ENCODE measurements at regions not wholly inside any gene's neighbourhood (a gene's known extent, or its start where the extent isn't known, plus 50 kb on each side); places are given as distances from the start of the nearest gene placed in this dataset.
"Not testable (repeated sequence)": the region's sequence is repeated elsewhere in the genome, so short reads cannot be mapped to it uniquely, and the experiment has no call there.

- DNase-seq: no peak
These were observed 440.2 kb upstream of the MKI67 start for GRCh38 chr10:128566361-128566968.

DNA sequence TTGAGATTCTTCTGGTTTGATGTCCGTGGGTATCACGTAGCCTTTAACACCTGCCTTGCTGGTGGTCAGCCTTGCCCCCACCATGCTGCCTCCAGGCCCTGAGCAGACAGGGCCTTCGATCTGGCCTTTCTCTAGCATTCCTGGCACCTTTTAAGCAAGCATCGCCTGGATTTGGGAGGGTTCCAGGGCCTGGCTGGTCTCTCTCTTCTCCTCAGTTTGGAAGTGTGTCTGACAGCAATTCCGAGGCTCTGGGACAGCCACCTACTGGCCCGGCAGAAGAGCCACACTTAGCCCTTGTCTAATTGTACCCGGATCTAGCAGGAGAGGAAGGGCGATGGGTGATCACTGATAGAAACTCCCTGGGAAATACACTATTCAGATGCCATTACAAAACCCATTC lies 441.3 kb upstream of the MKI67 start:
- no peak for DNase-seq

GRCh38 chr10:128568041-128568440 lies 441.8 kb upstream of the MKI67 start:
- DNase-seq: no peak

DNA sequence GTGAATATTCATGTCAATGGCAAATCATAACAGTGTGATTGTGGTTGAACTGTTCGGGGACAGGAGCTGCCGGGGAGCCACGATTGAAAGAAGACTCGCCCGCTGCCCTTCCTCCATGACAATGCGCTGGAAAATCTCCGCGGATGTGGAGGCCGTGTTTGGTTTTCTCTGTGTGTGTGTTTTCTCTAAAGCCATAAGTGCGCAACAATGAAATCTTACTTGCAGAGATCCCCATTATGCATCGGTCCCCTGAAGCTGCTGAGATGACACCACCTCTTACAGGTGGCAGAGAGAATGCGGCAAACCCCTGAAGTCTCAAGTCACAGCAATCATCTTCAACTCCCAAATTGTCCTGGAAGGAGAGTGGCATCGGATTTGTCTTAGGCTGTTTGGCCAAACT lies 442.3 kb upstream of the MKI67 start:
- DNase-seq: no peak

DNA sequence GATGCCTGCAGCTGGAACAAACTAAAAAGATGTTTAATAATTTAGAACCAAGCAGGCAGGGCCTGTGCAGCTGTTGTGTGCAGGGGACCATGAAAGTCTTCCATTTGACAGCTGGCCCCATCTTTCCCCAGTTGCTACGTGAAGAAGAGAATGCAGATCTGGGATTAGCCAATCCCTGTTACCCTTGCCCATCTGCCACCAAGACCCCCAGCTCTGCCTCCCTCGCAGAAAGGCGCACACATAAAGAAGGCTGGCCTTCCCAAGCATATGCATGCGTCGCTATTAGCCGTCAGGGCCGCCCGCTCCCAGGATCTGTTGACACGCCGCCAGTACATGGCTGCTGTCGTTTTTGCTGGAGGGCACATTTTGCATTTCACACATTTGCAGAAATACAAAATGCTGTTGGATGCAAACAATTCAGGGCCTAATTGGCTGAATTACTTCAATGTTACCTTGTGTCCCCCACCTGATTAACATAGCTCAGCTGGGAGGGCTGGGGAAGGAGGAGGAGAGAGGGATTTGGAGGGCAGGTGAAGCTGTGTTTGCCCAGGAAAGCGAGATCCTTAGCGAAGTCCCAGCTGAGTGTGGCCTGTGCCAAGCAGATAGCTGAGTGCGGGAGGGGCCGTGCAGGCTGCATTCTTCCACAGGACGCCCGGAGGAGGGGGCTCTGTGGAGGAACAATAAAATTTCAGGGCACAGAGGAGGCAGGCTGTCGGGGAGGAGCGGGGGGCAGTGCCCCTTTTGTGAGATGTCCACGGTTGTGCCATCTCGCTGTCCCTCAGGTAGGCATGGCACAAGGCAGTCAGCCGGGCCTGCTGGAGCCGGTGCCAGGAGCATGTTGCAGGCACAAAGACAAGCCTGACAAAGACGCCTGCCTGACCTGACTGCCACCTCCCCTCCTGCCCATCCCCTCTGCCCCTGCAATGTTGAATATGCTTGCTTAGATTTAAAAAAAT lies 443.0 kb upstream of the MKI67 start:
- DNase-seq: no peak

GRCh38 chr10:128570319-128570995 lies 444.2 kb upstream of the MKI67 start:
- DNase-seq: no peak

- DNase-seq: no peak
These were observed 444.8 kb upstream of the MKI67 start for GRCh38 chr10:128571071-128571470.

- no peak for DNase-seq
These were observed 445.5 kb upstream of the MKI67 start for GRCh38 chr10:128571745-128572144.

GRCh38 chr10:128572696-128573095 lies 446.5 kb upstream of the MKI67 start:
- no peak for DNase-seq

GRCh38 chr10:128573281-128573845 lies 447.1 kb upstream of the MKI67 start:
- DNase-seq: no peak

DNA sequence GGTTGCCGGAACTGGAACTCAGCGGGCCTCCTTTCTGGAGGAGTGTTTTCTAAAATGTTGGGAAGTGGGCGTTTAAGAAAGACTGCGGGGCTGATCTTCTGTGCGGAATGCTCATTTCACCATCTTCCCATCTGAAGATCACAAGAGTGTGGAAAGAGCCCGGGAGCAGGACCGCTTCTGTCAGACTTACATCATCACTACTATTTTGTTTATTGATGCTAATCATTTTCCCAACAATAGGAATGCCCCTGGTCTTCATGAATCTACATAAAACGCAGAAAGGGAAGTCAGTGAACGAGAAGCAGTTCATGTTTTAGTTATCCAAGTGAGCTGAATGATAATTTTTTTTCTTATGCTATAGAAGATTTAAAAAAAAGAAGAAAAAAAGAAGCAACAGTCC lies 447.8 kb upstream of the MKI67 start:
- DNase-seq: no peak

DNA sequence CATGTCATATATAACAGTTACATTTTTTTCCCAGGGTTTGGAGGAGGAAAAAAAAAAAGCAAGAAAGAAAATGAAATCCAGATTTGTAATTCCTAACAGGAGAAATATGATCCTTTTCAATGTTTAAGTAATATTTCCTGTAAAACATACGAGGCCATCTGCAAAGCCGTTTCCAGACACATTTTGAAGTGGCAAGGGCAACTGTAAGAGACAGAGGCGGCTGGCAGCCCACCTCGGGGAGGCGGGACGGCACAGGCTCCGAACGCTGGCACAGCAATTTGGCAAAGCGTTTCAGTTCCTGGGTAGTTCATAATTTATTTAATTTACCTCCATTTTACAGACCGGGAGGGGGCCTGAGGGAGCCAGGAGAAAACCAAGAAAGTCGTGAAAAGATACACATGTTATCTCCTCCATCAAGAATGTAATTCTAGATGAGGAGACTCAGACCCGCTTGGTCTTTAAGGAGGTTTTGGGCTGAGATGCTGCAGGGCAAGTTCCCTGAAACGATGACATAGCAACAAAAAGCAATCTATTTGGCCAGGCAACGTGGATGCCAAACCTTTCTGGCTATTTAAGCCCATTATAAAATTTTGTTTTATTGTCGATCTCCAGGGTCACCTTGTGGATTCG lies 448.5 kb upstream of the MKI67 start:
- DNase-seq: no peak

DNA sequence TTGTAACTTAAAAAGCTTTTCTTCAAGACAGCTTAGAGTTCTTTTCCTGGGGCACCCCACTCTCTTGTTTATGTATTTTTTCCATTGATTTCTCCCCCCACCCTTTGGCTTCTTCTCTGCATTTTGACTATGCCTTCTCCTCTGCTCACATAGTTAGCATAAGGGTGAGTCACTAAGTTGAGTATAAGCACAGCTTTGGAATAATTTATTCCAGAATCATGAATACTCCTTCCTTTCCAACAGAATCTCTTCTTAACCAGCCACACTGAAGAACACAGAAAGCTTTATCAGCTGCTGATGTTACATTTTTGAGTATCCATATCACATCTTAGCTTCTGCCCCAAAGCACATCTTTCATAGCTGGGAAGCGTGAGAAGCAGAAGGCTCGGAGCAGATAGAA lies 449.5 kb upstream of the MKI67 start:
- no peak for DNase-seq

DNA sequence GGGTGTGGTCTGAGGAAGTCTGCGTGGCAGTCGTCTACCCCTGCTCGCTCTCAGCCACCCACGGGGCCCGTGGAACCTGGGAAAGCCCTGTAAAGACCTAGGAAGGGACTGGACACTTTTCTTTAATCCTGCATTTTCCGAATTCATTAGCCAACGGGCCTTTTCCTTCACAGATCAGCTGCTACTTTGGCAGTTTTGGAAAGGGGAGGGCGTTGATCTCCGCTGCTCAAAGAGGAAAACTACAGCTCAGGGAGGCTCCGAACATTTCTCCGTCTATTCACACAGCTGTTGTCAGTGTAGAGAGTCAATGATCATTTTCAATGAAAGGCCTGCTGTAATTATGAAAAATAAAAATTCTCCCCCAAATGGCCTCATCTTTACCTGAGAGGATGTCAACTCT lies 450.1 kb upstream of the MKI67 start:
- no peak for DNase-seq

- DNase-seq: no peak
These were observed 450.9 kb upstream of the MKI67 start for GRCh38 chr10:128576943-128577670.

DNA sequence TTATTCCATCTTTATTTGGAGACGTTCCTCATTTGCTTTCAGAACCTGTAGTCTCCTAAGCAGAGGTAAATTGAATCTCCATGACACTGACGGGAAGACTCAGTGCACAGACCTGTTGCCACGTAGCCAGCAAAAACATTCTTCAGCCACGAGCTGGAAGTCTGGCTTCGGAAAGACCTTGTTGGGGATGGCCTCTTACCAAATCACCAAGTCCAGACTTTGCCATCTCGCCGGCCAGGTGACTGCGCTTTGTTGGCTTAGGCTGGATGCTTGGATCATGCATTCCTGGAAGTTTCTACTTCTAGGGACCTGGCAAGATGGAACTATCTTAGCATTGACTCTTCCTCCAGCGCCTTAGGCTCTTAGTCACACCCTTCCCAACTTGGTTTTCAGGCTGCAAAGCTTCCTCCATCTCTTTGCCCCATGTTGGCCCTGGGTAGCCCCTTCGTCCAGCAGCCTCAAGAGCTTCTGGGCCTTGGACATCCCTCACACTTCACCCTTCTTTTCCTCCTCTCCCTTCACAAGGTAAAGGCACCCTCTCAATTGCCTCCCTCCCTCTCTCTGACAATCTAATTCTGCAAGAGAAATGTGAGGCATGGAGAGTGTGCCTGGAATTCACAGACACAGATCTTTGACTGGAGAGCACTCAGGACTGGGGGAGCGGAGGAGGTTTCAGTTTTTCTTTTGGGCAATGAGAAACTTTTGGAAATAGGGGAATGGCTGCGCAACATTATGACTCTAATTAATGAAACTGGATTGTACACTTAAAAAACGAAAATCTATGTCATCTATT lies 451.9 kb upstream of the MKI67 start:
- no peak for DNase-seq

GRCh38 chr10:128578766-128579165 lies 452.5 kb upstream of the MKI67 start:
- DNase-seq: no peak

DNA sequence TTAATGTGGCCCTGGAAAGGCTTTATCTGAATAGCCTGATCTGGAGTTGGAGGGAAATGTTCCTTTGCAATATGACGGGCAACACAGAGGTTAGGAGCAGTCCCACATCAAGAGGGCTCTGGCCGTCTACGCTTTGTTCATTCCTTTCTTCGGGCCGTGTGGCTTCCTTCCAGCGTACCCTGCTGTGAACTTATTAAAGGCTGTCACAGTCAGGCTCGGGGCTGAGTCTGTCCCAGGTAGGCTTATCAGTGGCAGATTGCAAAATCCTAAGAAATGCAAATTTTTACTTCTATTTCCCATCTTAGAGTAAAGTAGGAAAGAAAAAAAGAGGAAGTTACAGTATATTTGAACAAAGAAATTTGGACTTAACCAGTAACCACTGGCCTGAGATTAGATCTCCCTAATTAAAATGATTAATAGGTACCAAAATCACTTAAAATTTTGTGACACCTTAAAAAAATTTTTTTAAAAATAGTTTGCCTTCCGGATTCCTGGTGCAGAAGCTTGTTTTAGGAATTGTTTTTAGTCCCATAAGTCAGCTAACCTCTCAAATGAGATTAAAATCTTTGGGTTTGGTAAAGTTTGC lies 453.1 kb upstream of the MKI67 start:
- DNase-seq: no peak

GRCh38 chr10:128579901-128580300 lies 453.7 kb upstream of the MKI67 start:
- DNase-seq: no peak

DNA sequence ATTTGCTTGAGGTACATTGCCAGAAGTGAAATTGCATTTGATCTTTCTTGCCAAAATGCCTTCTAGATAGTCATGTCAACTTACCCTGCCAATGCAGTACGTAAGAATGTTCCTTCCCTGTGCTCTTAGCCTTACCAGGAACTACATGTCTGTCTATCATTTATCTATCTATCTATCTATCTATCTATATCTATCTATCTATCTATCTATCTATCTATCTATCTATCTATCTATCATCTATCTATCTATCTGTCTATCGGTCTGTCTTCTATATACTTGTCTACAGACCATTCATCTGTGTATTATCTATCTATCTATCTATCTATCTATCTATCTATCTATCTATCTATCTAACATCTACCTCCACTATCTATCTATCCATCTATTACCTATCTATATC lies 456.9 kb upstream of the MKI67 start:
- not testable (repeated sequence) for DNase-seq

GRCh38 chr10:128586599-128586998 lies 460.4 kb upstream of the MKI67 start:
- DNase-seq: not testable (repeated sequence)

All from RPMI8226 (cell line).